Prostate gland (tissue), 2 donors: ENCODE measurements at regions not wholly inside any gene's neighbourhood (a gene's known extent, or its start where the extent isn't known, plus 50 kb on each side); places are given as distances from the start of the nearest gene placed in this dataset.

Experiments used
- DNase-seq: peaks from one replicate; pipeline ENCODE4 v3.0.0-alpha.2; 2019; ENCODE audit warnings: low spot score
- H3K27ac ChIP-seq, 2 donors: fragments of 200-600 bp; sonication (generic); 2 replicates each; pipeline ENCODE4 v1.5.1; 2017 to 2019
- H3K27me3 ChIP-seq: fragments of 200-600 bp; sonication (generic); replicated peaks from 2 replicates; pipeline ENCODE4 v1.5.1; 2019; ENCODE audit not compliant: insufficient read depth
- H3K36me3 ChIP-seq, 2 donors: fragments of 200-600 bp; sonication (generic); 1 replicate in 1 of 2; 2 replicates in 1 of 2; pipeline versions ENCODE4 v1.5.1 to v1.8.1; 2017 to 2019
- H3K4me1 ChIP-seq: fragments of 200-600 bp; sonication (generic); replicated peaks from 2 replicates; pipeline ENCODE4 v1.5.1; 2019
- H3K4me3 ChIP-seq, 2 donors: fragments of 200-600 bp; sonication (generic); 2 replicates each; pipeline ENCODE4 v1.5.1; 2017 to 2019
- H3K9me3 ChIP-seq: fragments of 200-600 bp; sonication (generic); 2 replicates; pipeline ENCODE4 v1.5.1; 2017
- CTCF ChIP-seq, 4 experiments: fragments of 200-600 bp in 2 of 4; fragments of 450-650 bp in 2 of 4; sonication (generic) in 2 of 4; IDR thresholded peaks; 1 replicate in 3 of 4; 2 replicates in 1 of 4; pipeline ENCODE4 v1.5.1; 2016 to 2019; ENCODE audit warnings: antibody characterized with exemption in 4 of 4, mild to moderate bottlenecking in 2 of 4, moderate library complexity in 2 of 4
- POLR2A ChIP-seq: fragments of 450-650 bp; IDR thresholded peaks from one replicate; pipeline ENCODE4 v1.6.1; 2016; ENCODE audit warnings: antibody characterized with exemption, mild to moderate bottlenecking
- POLR2AphosphoS5 ChIP-seq: sonication (generic); formaldehyde crosslinking; IDR thresholded peaks from one replicate; pipeline ENCODE4 v1.6.1; 2017; ENCODE audit warnings: antibody characterized with exemption
- WGBS: methylation state at CpG from one replicate; pipeline ENCODE4 v1.1.5; 2018; 5-methylcytosine and 5-hydroxymethylcytosine counted together
- intact Hi-C: fragments of 100-400 bp; cut with DNase I; formaldehyde crosslinking; loops from one replicate; pipeline ENCODE4 v1.14.2; 2022

GRCh38 chr4:38396091-38396490 lies 267.9 kb upstream of the KLF3 start:
- no peaks in the 10 kb centered on the region for H3K4me1 ChIP-seq
- H3K27ac ChIP-seq, result no peak overlapping the region
- no peaks in the 10 kb centered on the region for H3K36me3 ChIP-seq
- intact Hi-C loops, result no loop called here
- no peak overlapping the region for H3K4me3 ChIP-seq
- H3K27me3 ChIP-seq, result no peaks in the 10 kb centered on the region
- no peaks in the 10 kb centered on the region for H3K9me3 ChIP-seq
- TF ChIP-seq CTCF (IDR thresholded peaks at IDR 0.05), result no peak
- TF ChIP-seq POLR2AphosphoS5, result no peak
- no peak for TF ChIP-seq POLR2A
- DNase-seq, result no peak
- WGBS, result 95% methylated on average over 3 of the region's 3 CpGs

- intact Hi-C loops, result no loop called here
- DNase-seq, result no peak
- H3K36me3 ChIP-seq, result no peaks in the 10 kb centered on the region
- H3K27ac ChIP-seq, result no peak overlapping the region
- H3K9me3 ChIP-seq, result no peaks in the 10 kb centered on the region
- TF ChIP-seq CTCF (IDR thresholded peaks at IDR 0.05), result no peak
- no peak for TF ChIP-seq POLR2A
- no peak for TF ChIP-seq POLR2AphosphoS5
- H3K4me1 ChIP-seq, result no peaks in the 10 kb centered on the region
- no peaks in the 10 kb centered on the region for H3K27me3 ChIP-seq
- no peak overlapping the region for H3K4me3 ChIP-seq
- WGBS, result 24% methylated on average over 4 of the region's 4 CpGs
These were observed 267.0 kb upstream of the KLF3 start for GRCh38 chr4:38396845-38397547.

- no peaks in the 10 kb centered on the region for H3K27me3 ChIP-seq
- H3K4me1 ChIP-seq, result no peaks in the 10 kb centered on the region
- intact Hi-C loops, result no loop called here
- WGBS, result 91% methylated on average over 3 of the region's 3 CpGs
- H3K36me3 ChIP-seq, result no peaks in the 10 kb centered on the region
- TF ChIP-seq CTCF (IDR thresholded peaks at IDR 0.05), result no peak
- no peak for TF ChIP-seq POLR2A
- TF ChIP-seq POLR2AphosphoS5, result no peak
- no peaks in the 10 kb centered on the region for H3K9me3 ChIP-seq
- no peak overlapping the region for H3K27ac ChIP-seq
- DNase-seq, result no peak
- H3K4me3 ChIP-seq, result no peak overlapping the region
These were observed 263.1 kb upstream of the KLF3 start for GRCh38 chr4:38400946-38401345.

DNA sequence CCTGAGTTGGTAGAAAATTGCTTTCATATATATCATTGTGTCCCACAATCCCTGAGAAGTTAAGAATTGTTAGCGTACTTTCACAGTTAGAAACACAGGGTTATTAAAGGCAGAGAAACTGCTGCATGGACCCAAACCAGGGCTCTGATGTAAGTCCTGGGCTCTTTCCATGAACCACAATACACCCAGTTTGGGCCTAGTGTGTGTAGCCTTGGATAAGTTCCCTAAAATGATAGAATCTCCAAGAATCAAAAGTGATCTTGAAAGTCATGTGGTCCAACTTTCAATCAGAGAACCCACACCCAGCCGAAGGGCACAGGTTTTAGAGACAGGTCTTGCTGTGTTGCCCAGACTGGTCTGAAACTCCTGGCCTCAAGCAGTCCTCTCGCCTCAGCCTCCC lies 257.8 kb upstream of the KLF3 start:
- Histone ChIP-seq H3K4me1 (no peaks in the 10 kb centered on the region), H3K27me3 (no peaks in the 10 kb centered on the region), H3K36me3 (no peaks in the 10 kb centered on the region), H3K9me3 (no peaks in the 10 kb centered on the region), H3K27ac (no peak overlapping the region), H3K4me3 (no peak overlapping the region)
- no peak for TF ChIP-seq POLR2A
- no peak for TF ChIP-seq POLR2AphosphoS5
- no peak for TF ChIP-seq CTCF (IDR thresholded peaks at IDR 0.05)
- DNase-seq, result no peak
- 92% methylated on average over 3 of the region's 3 CpGs for WGBS
- intact Hi-C loops, result no loop called here

GRCh38 chr4:38409852-38410251 lies 254.1 kb upstream of the KLF3 start:
- H3K9me3 ChIP-seq, result no peaks in the 10 kb centered on the region
- no peaks in the 10 kb centered on the region for H3K36me3 ChIP-seq
- no peak overlapping the region for H3K4me3 ChIP-seq
- no peaks in the 10 kb centered on the region for H3K27me3 ChIP-seq
- H3K27ac ChIP-seq, result no peak overlapping the region
- 88% methylated on average over 2 of the region's 2 CpGs for WGBS
- H3K4me1 ChIP-seq, result no peaks in the 10 kb centered on the region
- TF ChIP-seq CTCF (IDR thresholded peaks at IDR 0.05) (no peak), POLR2AphosphoS5 (no peak), POLR2A (no peak)
- intact Hi-C loops, result no loop called here
- DNase-seq, result no peak
